GM19025 (cell line): ENCODE measurements at regions not wholly inside any gene's neighbourhood (a gene's known extent, or its start where the extent isn't known, plus 50 kb on each side); places are given as distances from the start of the nearest gene placed in this dataset.

ENCODE experiments used
- ATAC-seq: cut with Tn5 transposase; IDR thresholded peaks from one replicate; pipeline ENCODE4 v1.9.1; 2021; ENCODE audit warnings: mild to moderate bottlenecking, low read depth, moderate library complexity; ENCODE audit not compliant: unreplicated experiment

DNA sequence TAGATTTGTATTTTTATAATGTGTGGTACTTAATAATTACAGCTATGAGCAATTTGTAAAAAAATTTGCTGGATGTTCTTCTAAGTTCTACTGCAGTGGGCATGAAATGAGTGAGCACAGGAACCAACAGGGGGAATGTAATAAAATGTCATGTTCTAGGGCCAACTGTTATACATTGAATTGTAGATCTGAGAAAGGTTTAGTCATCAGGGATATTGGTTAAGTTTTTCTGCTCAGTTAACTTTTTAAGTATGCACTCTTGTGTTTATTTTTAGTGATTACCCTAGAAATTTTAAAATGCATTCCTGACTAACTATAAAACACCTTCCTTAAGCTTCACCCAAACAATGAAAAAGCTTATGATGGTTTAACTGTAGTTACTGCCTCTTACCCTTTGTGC, 101.8 kb downstream of the CAND1 start:
- ATAC-seq, result no peak

- no peak for ATAC-seq
These were observed 107.9 kb downstream of the CAND1 start for GRCh38 chr12:67377021-67377420.

- ATAC-seq, result no peak
These were observed 108.4 kb downstream of the CAND1 start for GRCh38 chr12:67377541-67377940.

GRCh38 chr12:67382241-67382871, 113.2 kb downstream of the CAND1 start:
- ATAC-seq, result no peak

DNA sequence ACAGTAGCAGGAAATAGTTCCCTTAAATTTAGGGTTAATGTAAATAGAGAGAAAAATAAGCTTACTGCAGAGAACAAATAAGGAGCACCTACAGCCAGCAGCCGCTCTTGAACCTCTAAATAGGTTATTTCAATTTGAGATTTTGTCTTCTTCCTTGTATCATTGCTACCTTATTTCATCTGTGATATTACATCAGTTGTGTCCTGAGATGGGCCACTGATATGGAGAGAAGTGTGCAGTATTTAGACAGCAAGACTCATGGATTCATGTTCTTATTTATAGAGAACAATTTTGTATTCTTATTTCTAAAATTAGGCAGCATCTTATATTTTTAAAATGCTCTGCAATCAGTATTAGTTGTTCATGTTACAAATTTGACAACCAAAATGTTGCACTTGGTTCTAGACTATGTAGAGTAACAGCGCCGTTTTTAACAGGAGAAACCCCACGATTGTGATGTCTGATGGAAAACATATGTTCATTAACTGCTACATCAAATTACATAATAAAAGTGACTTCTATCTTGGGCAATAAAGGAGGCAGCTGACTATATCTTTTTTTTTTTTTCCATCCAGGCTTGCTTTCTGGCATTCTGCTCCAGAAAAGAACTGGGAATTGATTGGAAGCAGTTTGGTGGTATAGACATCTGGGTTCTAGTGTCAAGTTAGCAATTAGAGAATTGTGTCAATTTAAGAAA, 117.9 kb downstream of the CAND1 start:
- no peak for ATAC-seq

GRCh38 chr12:67388331-67389138, 119.4 kb downstream of the CAND1 start:
- no peak for ATAC-seq

DNA sequence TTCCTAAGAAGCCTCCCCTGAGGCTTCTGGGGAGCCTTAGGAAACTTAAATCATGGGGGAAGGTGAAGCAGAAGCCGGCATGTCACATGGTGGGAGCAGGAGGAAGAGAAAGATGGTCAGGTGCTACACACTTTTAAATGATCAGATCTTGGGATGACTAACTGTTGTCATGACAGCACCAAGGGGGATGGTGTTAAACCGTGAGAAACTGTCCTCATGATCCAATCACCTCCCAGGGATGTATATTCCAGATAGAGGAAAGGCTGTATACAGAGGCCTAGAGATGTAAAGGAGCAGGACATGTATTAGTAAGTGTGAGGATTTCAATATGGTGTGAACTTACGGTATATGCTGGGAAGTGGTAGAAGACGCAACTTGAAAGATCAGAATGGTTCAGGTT, 121.1 kb downstream of the CAND1 start:
- no peak for ATAC-seq

- no peak for ATAC-seq
These were observed 121.9 kb downstream of the CAND1 start for GRCh38 chr12:67391034-67391433.

DNA sequence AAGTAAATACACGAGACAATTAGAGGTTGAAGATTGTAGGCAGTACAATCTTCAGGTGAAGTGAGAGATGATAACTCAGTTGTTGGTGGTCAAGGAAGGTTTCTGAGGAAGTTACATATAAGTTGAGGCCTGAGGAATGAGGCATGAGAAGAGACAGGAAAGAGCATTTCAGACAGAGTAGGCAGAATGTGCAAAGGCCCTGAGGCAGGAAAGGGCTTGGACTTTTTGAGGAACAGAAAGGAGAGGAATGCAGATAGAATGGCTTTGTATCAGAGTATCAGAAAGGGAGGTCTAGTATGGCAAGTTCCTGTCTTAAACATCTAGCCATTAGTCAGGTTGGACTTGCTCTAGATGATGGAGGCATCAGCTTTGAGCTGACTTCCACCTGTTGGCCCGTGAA, 122.5 kb downstream of the CAND1 start:
- no peak for ATAC-seq

DNA sequence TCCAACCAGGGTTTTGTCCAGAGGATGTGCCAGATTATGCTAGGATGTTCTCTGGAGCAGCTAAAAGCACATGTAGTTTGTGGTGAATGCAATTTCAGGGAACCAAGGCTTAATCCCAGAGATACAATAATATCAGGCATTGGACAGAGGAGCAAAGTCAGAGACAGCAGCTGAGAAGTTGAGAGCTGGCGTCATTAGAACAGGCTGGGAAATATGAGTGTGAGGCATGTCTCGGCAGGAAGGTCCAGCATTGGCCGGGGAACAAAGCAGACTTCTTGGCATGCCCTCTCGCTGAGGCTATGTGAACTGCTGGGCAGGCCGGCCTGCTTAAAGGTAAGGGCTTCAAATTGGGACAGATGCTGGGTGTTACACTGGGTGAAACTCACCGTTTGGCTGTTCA, 125.4 kb downstream of the CAND1 start:
- ATAC-seq, result no peak

DNA sequence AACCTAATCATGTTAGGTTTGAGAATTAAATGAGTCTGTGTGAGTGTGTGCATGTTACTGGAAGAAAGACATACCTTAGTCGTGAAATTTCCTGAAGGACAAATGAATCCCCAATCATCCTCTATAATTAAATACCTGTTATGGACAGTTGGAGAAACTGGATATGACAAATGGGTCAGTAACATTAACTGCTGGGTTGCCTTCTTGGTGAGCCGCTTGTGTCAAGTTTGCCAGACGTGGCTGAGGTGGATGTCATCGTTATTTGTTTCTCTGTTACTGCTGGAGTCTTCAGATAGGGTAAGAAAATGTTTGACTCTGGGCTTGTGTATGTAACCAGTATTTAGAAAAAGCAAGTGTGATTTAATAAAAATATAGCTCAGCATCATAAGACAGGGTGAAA, 131.6 kb downstream of the CAND1 start:
- ATAC-seq, result no peak

DNA sequence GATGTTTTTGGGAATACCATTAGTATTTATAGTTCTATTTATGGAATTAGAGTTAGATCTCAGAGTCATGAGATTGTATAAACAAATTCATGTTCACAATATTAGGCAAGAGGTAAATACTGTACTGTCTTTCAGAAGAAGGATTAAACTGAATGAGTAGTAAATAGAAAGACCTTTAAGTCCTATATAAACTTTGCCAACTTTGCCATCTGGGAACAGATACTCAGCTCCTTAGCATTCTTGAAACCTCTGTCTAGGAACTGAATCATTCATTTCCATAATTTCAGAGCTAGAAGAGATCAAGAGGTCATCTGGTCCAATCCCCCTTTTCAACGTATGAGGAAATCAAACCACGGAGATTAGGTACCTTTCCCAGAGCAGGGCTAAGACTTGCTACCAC, 141.1 kb downstream of the CAND1 start:
- ATAC-seq, result no peak

- ATAC-seq, result no peak
These were observed 141.5 kb downstream of the CAND1 start for GRCh38 chr12:67410667-67411067.

DNA sequence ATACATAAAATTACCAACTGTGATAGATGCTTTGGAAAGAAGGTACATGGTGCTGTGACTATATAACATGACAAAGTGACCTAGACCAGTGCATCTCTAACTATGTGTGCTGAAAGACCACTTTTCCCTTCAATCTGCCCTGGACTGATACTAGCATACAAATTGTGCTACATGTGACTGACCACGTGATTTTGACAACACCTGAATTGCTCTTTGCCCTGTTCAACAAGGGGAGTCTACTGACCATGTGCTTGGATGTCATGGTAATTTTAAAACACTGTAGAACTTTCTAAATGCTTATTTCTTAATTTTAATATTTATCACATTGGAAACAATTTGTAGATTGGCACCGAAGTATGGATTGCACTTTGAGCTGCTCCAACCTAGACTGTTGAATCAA, 142.4 kb downstream of the CAND1 start:
- ATAC-seq, result no peak

- no peak for ATAC-seq
These were observed 144.4 kb downstream of the CAND1 start for GRCh38 chr12:67413577-67413976.

DNA sequence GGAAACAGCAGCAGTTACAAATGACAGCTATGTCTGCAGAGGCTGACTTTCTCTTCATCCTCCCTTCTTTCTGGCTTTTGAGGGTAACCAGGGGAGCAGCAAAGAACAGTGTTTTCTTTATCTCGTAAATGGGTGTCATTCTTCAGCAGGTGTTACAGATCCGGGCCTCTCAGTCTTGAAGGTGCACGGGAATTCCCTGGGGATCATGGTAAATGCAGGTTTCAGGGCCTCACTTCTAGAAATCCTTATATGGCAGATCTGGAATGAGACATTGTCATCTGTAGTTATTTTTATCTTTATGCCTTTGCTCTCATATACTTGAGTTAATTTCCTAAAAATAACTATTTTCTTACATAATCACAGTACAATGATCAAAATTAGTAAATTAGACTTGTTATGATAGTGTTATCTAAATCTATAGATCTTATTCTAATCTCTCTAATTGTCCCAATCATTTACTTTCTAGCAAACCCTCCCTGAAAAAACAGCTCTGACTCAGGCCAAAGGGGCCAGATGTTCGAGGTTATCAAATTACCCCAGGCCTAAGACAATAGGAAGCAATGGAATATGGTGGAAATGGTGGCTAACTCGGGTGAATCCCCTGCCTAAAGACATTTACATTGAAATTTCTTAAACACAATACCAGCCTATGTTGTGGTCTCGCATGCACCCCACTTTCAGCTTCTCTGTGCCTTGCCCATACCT, 145.0 kb downstream of the CAND1 start:
- ATAC-seq, result no peak

GRCh38 chr12:67415473-67415872, 146.3 kb downstream of the CAND1 start:
- ATAC-seq, result no peak

DNA sequence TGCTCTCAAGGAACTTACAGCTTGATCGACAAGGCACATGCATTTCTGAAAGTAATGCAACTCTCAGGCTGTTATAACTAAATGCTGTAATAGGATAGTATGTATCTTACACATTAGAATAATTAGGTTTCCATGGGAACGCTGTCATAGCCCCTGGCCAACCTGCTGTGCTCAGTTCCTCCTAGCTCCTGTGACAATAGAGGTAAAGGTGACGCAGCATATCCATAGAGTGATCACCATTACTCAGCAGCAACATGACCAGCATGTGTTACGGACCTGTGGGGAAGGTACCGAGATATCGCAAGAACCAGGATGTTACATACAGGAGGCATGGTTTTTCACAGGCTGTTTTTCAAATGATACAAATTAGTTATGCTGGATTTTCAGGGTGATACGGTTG, 150.7 kb downstream of the CAND1 start:
- no peak for ATAC-seq

DNA sequence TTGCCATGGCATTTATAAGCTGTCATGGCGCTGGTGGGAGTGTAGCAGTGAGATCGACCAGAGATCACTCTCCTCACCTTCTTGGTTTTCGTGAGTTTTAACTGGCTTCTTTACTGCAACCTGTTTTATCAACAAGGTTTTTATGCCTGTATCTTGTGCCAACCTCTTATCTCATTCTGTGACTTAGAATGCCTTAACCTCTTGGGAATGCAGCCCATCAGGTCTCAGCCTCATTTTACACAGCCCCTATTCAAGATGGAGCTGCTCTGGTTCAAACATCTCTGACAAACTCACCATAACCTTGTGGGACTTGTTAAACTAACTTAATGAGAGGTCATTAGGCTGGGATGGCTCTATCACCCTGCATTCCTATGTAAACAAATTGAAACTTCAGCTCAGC, 151.3 kb downstream of the CAND1 start:
- no peak for ATAC-seq

- no peak for ATAC-seq
These were observed 152.9 kb downstream of the CAND1 start for GRCh38 chr12:67422081-67422480.

- ATAC-seq, result no peak
These were observed 155.6 kb downstream of the CAND1 start for GRCh38 chr12:67424784-67425183.
